CD4-positive, alpha-beta memory T cell (primary cell): ENCODE measurements at regions not wholly inside any gene's neighbourhood (a gene's known extent, or its start where the extent isn't known, plus 50 kb on each side); places are given as distances from the start of the nearest gene placed in this dataset.

ENCODE experiments used
- CTCF ChIA-PET: fragments of 350-600 bp; sonication (Branson Sonifier 250); formaldehyde crosslinking; loops from one replicate; lab custom pipeline; 2021; ENCODE audit warnings: inconsistent platforms; ENCODE audit not compliant: partially characterized antibody; lab: Charles Lee
- POLR2A ChIA-PET: fragments of 350-600 bp; sonication (Branson Sonifier 250); formaldehyde crosslinking; loops from one replicate; lab custom pipeline; 2021; ENCODE audit not compliant: partially characterized antibody; lab: Charles Lee
- DNase-seq, 5 donors: peaks; one replicate each; pipeline versions ENCODE4 v3.0.0 to v3.0.0-alpha.2; 2020 to 2022; ENCODE audit warnings: mixed read lengths in 1 of 5
- H3K27ac ChIP-seq: one replicate; pipeline ENCODE4 v1.7.0; 2013; ENCODE audit warnings: low read depth, low read length
- H3K27me3 ChIP-seq: 2 replicates; pipeline ENCODE4 v1.7.0; 2013; ENCODE audit warnings: mild to moderate bottlenecking, low read length, moderate library complexity; ENCODE audit not compliant: insufficient read depth
- H3K36me3 ChIP-seq: 2 replicates; pipeline ENCODE4 v1.7.0; 2013; ENCODE audit warnings: mild to moderate bottlenecking, low read length, moderate library complexity; ENCODE audit not compliant: insufficient read depth
- H3K4me1 ChIP-seq: 2 replicates; pipeline ENCODE4 v1.7.0; 2013; ENCODE audit warnings: mild to moderate bottlenecking, low read length, moderate library complexity; ENCODE audit not compliant: insufficient read depth
- H3K4me3 ChIP-seq, 2 donors: one replicate each; pipeline ENCODE4 v1.7.0; 2013; ENCODE audit warnings: low read length in 2 of 2, mild to moderate bottlenecking in 1 of 2
- H3K9me3 ChIP-seq, 2 donors: one replicate each; pipeline ENCODE4 v1.7.0; 2013; ENCODE audit warnings: low read length in 2 of 2, control low read depth in 1 of 2; ENCODE audit not compliant: control insufficient read depth in 1 of 2
- H3K27ac Mint-ChIP-seq, 7 donors: one replicate each; pipeline ENCODE4 v1.8.0; 2020 to 2021; ENCODE audit warnings: mixed read lengths in 7 of 7, mild to moderate bottlenecking in 6 of 7, inconsistent platforms in 3 of 7, moderate library complexity in 3 of 7
- H3K27me3 Mint-ChIP-seq, 2 donors: one replicate each; pipeline ENCODE4 v1.8.0; 2020 to 2021; ENCODE audit warnings: mixed read lengths in 2 of 2
- H3K36me3 Mint-ChIP-seq, 2 donors: one replicate each; pipeline ENCODE4 v1.8.0; 2020 to 2021; ENCODE audit warnings: mixed read lengths in 2 of 2, inconsistent platforms in 1 of 2, mild to moderate bottlenecking in 1 of 2
- H3K4me1 Mint-ChIP-seq, 4 donors: one replicate each; pipeline ENCODE4 v1.8.0; 2020 to 2021; ENCODE audit warnings: mixed read lengths in 4 of 4, mild to moderate bottlenecking in 1 of 4
- H3K4me3 Mint-ChIP-seq, 8 donors: one replicate each; pipeline ENCODE4 v1.8.0; 2020 to 2021; ENCODE audit warnings: mixed read lengths in 8 of 8, mild to moderate bottlenecking in 7 of 8, moderate library complexity in 6 of 8, inconsistent platforms in 3 of 8
- H3K9me3 Mint-ChIP-seq, 8 donors: one replicate each; pipeline ENCODE4 v1.8.0; 2020 to 2021; ENCODE audit warnings: mixed read lengths in 8 of 8, mild to moderate bottlenecking in 5 of 8, inconsistent platforms in 3 of 8, moderate library complexity in 1 of 8
- intact Hi-C: fragments of 100-400 bp; cut with micrococcal nuclease; formaldehyde crosslinking; loops from one replicate; pipeline ENCODE4 v1.15.1; 2023

DNA sequence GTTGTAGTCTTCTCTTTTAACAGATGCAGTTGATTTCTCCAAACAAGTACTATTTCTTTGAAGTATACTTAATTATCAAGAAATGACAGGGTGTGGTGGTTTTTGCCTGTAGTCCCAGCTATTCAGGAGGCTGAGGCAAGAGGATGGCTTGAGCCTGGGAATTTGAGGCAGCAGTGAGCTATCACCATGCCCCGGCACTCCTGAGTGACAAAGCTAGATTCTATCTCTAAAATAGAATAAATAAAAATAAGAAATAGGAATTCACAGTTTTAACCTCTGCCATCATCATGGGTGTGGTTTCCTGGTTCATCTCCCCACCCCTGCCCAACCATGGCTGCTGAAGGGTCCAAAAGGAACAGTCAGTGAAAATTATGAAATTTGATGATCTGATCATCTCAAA is 290.2 kb upstream of the FLRT2 start:
- intact Hi-C loops, result no loop called here
- DNase-seq, result no peak
- Mint-ChIP-seq H3K9me3 (peaks cover 0 to 11% (median 4%) of the 10 kb centered on the region in 8 donors), H3K27me3 (no peaks in the 10 kb centered on the region), H3K4me1 (no peaks in the 10 kb centered on the region), H3K27ac (no peak overlapping the region), H3K4me3 (no peak overlapping the region), H3K36me3 (no peaks in the 10 kb centered on the region)
- H3K4me1 ChIP-seq, result no peaks in the 10 kb centered on the region
- POLR2A ChIA-PET, result no interaction called here
- no peak overlapping the region for H3K4me3 ChIP-seq
- H3K27me3 ChIP-seq, result no peaks in the 10 kb centered on the region
- H3K27ac ChIP-seq, result no peak overlapping the region
- CTCF ChIA-PET, result no interaction called here
- no peaks in the 10 kb centered on the region for H3K9me3 ChIP-seq
- H3K36me3 ChIP-seq, result no peaks in the 10 kb centered on the region

DNA sequence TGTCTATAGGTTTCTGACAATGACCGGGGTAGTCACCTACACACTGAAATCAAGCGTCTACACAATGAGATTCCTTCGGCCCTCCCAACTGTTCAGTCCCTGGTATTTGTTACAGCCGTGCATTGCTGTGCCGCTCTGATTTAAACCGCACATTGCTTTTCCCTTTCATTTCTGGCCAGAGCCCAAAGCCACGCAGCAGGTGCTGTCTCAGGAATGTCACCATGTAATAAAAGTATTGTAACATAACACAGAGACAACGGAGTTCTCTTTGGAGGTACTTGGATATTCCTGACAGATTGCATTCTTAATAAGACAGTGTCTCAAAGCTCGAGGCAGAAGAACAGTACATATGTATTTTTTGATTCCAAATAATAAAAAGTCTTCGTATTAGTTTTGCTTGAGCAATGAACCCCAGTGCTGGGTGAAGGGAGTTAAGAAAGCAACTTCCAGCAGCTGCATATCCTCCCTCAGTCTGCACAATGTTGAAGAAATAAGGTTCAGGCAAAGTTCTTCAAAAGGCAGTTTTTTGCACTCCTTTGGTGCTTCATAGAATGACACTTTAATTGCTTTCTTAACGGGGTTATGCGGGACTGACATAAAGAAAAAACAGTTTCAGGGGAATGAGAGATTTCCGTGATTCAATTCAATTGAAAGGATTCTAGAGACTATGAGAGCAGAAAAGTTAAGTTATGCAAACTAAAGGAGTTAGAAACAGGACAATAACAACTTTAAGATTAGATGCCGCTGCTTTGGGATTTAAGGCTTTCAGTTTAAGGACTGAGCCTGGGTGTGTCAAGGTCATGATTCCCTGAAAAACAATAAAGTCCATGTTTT is 288.7 kb upstream of the FLRT2 start:
- ChIA-PET CTCF (no interaction called here), POLR2A (no interaction called here)
- H3K27me3 Mint-ChIP-seq, result no peaks in the 10 kb centered on the region
- H3K9me3 Mint-ChIP-seq, result peaks cover 0 to 11% (median 4%) of the 10 kb centered on the region in 8 donors
- DNase-seq, result no peak
- no peaks in the 10 kb centered on the region for H3K4me1 Mint-ChIP-seq
- Histone ChIP-seq H3K27me3 (no peaks in the 10 kb centered on the region), H3K36me3 (no peaks in the 10 kb centered on the region), H3K9me3 (no peaks in the 10 kb centered on the region), H3K4me1 (no peaks in the 10 kb centered on the region), H3K4me3 (no peak overlapping the region), H3K27ac (no peak overlapping the region)
- no peak overlapping the region for H3K4me3 Mint-ChIP-seq
- H3K36me3 Mint-ChIP-seq, result no peaks in the 10 kb centered on the region
- intact Hi-C loops, result no loop called here
- no peak overlapping the region for H3K27ac Mint-ChIP-seq

DNA sequence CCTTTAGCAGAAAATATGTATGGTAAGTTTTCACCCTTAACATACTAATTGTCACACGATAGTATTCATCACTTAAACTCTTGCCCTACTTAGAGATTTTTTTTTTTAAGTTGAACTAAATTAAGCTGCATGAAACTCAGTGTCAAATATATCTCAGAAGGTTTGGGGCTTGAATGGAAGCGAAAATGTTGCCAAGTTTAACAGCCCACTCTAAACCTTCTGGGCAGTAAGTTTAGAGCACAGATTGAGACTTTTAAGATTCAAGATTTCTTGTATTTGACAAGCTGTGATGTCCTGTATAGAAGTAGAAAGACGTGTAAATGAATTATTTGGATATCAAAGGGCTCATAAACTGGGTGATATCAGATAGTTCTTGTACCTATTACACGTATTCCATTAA is 287.3 kb upstream of the FLRT2 start:
- H3K27me3 Mint-ChIP-seq, result no peaks in the 10 kb centered on the region
- H3K4me3 Mint-ChIP-seq, result no peak overlapping the region
- Histone ChIP-seq H3K4me1 (no peaks in the 10 kb centered on the region), H3K27me3 (no peaks in the 10 kb centered on the region), H3K9me3 (no peaks in the 10 kb centered on the region), H3K4me3 (no peak overlapping the region), H3K36me3 (no peaks in the 10 kb centered on the region), H3K27ac (no peak overlapping the region)
- CTCF ChIA-PET, result no interaction called here
- H3K9me3 Mint-ChIP-seq, result peaks cover 0 to 17% (median 4%) of the 10 kb centered on the region in 8 donors
- intact Hi-C loops, result no loop called here
- no peaks in the 10 kb centered on the region for H3K36me3 Mint-ChIP-seq
- POLR2A ChIA-PET, result interaction anchor here (0.5 kb wide), 1 partner anchor 98 kb away, joined by 3 read pairs; no protein-coding TSS in a partner anchor
- DNase-seq, result no peak
- no peak overlapping the region for H3K27ac Mint-ChIP-seq
- H3K4me1 Mint-ChIP-seq, result no peaks in the 10 kb centered on the region

DNA sequence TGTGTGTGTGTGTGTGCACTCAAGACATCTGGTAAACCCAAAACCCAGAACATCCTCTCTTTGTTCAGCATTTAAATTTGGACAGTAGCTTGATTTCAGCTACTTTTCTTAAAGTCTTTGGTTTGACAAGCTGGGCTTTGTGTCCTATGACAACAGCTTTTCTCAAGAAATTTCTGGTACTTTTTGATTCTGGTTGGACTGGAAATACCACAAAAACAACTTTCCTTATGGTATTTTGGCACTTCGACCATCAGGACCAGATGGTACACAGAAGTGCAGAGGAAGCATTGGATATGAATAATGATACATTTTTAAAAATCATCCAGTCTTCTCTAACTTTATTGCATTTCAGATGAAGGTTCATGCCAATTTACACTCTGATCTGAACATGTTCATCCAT is 286.6 kb upstream of the FLRT2 start:
- Mint-ChIP-seq H3K36me3 (no peaks in the 10 kb centered on the region), H3K27ac (no peak overlapping the region), H3K9me3 (peaks cover 0 to 17% (median 4%) of the 10 kb centered on the region in 8 donors), H3K4me3 (no peak overlapping the region), H3K4me1 (no peaks in the 10 kb centered on the region), H3K27me3 (no peaks in the 10 kb centered on the region)
- POLR2A ChIA-PET, result no interaction called here
- Histone ChIP-seq H3K36me3 (no peaks in the 10 kb centered on the region), H3K9me3 (no peaks in the 10 kb centered on the region), H3K27ac (no peak overlapping the region), H3K27me3 (no peaks in the 10 kb centered on the region), H3K4me3 (no peak overlapping the region), H3K4me1 (no peaks in the 10 kb centered on the region)
- intact Hi-C loops, result no loop called here
- CTCF ChIA-PET, result no interaction called here
- DNase-seq, result no peak

DNA sequence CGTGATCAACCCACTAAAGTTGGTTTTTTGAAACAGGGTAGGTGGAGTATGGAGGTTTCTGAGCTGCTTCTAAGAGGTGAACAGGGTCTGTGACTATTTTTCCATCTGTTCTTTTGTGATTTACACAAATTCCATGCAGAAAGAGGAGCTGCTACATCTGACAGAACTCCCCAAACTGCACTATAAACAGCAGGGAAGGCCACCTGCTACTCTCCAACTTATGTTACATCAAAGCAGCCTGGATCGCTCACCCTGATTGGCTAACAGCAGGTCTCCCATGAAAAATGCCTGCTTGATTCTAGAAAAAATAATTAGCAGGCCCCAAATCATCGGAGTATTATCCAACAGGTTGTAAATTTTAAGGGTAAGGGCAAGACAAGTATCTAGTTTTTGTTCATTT is 282.9 kb upstream of the FLRT2 start:
- Mint-ChIP-seq H3K27me3 (no peaks in the 10 kb centered on the region), H3K4me3 (no peak overlapping the region), H3K36me3 (no peaks in the 10 kb centered on the region), H3K9me3 (peaks cover 0 to 11% (median 8%) of the 10 kb centered on the region in 8 donors), H3K4me1 (no peaks in the 10 kb centered on the region), H3K27ac (no peak overlapping the region)
- CTCF ChIA-PET, result no interaction called here
- Histone ChIP-seq H3K4me3 (no peak overlapping the region), H3K27ac (no peak overlapping the region), H3K9me3 (no peaks in the 10 kb centered on the region), H3K4me1 (no peaks in the 10 kb centered on the region), H3K36me3 (no peaks in the 10 kb centered on the region), H3K27me3 (no peaks in the 10 kb centered on the region)
- POLR2A ChIA-PET, result no interaction called here
- intact Hi-C loops, result no loop called here
- no peak for DNase-seq

DNA sequence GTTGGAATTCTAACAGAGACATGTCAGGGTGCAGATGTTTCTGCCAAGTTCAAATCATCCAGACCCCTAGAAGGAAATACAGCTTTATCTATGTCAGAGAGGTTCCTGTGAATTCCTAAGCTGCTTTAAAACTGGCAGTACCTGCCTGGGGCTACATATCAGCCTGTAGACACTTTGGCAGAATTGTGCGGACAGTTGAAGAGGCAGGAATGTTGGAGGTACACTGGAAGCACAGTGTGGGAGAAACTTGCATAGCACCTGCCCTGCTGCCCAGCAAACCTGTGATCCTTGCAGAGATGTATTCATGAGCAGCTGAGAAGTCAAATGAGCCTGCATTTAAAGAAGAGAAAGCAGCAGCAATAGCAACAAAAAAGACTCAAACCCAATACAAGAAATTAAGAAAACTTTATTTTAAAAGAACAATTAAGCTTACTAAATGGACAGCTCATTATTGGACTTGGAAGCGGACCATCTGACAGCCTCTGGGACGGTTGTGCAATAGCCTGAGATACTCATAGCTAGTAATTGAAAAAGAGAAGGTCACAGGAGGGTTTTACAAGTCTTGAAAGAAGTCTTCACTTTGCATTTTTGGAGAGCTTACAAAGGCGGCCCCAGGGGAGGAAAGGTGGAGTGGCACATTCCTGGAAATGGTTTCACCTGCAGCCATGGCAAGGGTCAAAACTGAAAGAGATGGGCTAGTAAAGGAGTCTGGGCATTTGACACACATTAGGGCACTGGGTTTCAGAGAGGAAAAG is 280.9 kb upstream of the FLRT2 start:
- no peaks in the 10 kb centered on the region for H3K36me3 Mint-ChIP-seq
- H3K9me3 Mint-ChIP-seq, result peaks cover 0 to 10% (median 7%) of the 10 kb centered on the region in 8 donors
- intact Hi-C loops, result no loop called here
- Histone ChIP-seq H3K36me3 (no peaks in the 10 kb centered on the region), H3K4me1 (no peaks in the 10 kb centered on the region), H3K9me3 (no peaks in the 10 kb centered on the region), H3K27ac (no peak overlapping the region), H3K27me3 (no peaks in the 10 kb centered on the region), H3K4me3 (no peak overlapping the region)
- ChIA-PET CTCF (no interaction called here), POLR2A (no interaction called here)
- H3K4me3 Mint-ChIP-seq, result no peak overlapping the region
- DNase-seq, result no peak
- no peaks in the 10 kb centered on the region for H3K4me1 Mint-ChIP-seq
- no peak overlapping the region for H3K27ac Mint-ChIP-seq
- H3K27me3 Mint-ChIP-seq, result no peaks in the 10 kb centered on the region

DNA sequence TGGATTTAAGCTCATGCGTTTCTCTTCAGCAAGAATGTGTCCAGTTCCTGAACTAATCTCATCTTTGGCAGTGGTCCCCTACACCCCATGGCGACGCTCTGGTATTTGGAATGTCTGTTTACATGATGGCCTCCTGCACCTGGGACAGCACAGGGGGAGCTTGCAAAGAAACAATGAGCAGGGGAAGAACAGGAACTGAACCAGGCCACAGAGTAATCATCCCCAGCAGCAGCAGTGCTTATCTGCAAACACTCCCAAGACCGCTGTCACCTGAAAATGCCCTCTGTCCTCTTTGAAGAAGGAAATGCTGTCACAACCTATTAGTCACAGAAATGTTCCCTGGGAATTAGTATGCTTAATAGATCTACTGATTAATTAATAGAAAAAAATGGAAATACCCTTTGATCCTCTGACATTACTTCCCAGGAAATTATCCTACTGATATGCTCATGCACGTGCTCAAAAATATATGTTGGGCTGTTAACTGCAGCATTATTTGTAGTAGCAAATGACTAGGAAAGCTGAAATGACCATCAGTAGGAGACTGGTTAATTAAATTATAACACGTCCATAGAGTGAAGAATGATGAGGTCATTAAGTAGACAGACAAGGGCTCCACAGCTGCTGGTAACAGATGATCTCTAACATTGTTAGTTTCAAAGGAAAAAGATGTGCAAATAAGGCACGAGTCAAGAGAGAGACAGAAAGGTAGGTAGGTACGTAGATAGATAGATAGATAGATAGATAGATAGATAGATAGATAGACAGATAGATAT is 279.3 kb upstream of the FLRT2 start:
- POLR2A ChIA-PET, result no interaction called here
- H3K27ac Mint-ChIP-seq, result no peak overlapping the region
- intact Hi-C loops, result no loop called here
- CTCF ChIA-PET, result no interaction called here
- DNase-seq, result no peak
- H3K27ac ChIP-seq, result no peak overlapping the region
- H3K4me3 ChIP-seq, result no peak overlapping the region
- H3K4me1 ChIP-seq, result no peaks in the 10 kb centered on the region
- H3K9me3 Mint-ChIP-seq, result peaks cover 0 to 10% (median 6%) of the 10 kb centered on the region in 8 donors
- no peaks in the 10 kb centered on the region for H3K9me3 ChIP-seq
- no peaks in the 10 kb centered on the region for H3K27me3 Mint-ChIP-seq
- no peaks in the 10 kb centered on the region for H3K27me3 ChIP-seq
- H3K36me3 ChIP-seq, result no peaks in the 10 kb centered on the region
- peak overlapping the region in 1 of 8 donors; percentile 3 for H3K4me3 Mint-ChIP-seq
- H3K4me1 Mint-ChIP-seq, result no peaks in the 10 kb centered on the region
- no peaks in the 10 kb centered on the region for H3K36me3 Mint-ChIP-seq
